Suprapubic skin (tissue), 4 donors: ENCODE measurements at regions not wholly inside any gene's neighbourhood (a gene's known extent, or its start where the extent isn't known, plus 50 kb on each side); places are given as distances from the start of the nearest gene placed in this dataset.

ENCODE experiments used
- CTCF ChIP-seq, 2 donors: fragments of 200-600 bp in 1 of 2; fragments of 450-650 bp in 1 of 2; sonication (generic) in 1 of 2; IDR thresholded peaks; one replicate each; pipeline ENCODE4 v1.5.1; 2016 to 2019; ENCODE audit warnings: antibody characterized with exemption in 2 of 2, mild to moderate bottlenecking in 1 of 2, moderate library complexity in 1 of 2
- EP300 ChIP-seq: sonication (generic); formaldehyde crosslinking; IDR thresholded peaks from one replicate; pipeline ENCODE4 v1.6.1; 2017; ENCODE audit warnings: antibody characterized with exemption
- POLR2A ChIP-seq, 2 donors: fragments of 450-650 bp; IDR thresholded peaks; one replicate each; pipeline ENCODE4 v1.6.1; 2017; ENCODE audit warnings: antibody characterized with exemption in 2 of 2, mild to moderate bottlenecking in 2 of 2, moderate library complexity in 2 of 2
- POLR2AphosphoS5 ChIP-seq, 3 donors: sonication (generic); formaldehyde crosslinking; IDR thresholded peaks; one replicate each; pipeline ENCODE4 v1.6.1; 2017; ENCODE audit warnings: antibody characterized with exemption in 3 of 3

GRCh38 chr17:56733833-56734232 lies 99.9 kb downstream of the C17orf67 start:
- no peak for TF ChIP-seq CTCF (IDR thresholded peaks at IDR 0.05)
- TF ChIP-seq POLR2AphosphoS5 (IDR thresholded peaks at IDR 0.05) = no peak
- no peak for TF ChIP-seq EP300
- TF ChIP-seq POLR2A (IDR thresholded peaks at IDR 0.05) = no peak
